ENCODE measurements at regions not wholly inside any gene's neighbourhood (a gene's known extent, or its start where the extent isn't known, plus 50 kb on each side); places are given as distances from the start of the nearest gene placed in this dataset.

DNA sequence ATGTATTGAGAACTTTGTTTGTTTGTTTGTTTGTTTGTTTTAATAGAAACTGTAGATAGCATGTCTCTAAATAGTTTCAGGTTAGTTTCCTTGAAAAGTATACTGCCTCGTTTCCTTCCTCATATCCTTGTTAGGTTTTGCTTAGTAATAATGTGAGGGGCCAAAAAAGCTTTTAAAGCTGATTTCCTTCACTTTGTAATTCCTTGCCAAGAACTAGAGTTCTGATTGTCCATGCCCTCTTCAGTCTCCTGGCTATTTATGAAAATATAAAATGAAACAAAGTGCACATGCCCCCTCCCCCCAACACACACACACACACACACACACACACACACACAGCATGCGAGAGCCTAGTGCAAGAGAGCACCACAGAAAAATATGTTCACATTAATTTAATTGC lies 115.8 kb downstream of the FZD1 start:
- H3K27ac ChIP-seq, result no peak overlapping the region
- TF ChIP-seq, protein P1, sequence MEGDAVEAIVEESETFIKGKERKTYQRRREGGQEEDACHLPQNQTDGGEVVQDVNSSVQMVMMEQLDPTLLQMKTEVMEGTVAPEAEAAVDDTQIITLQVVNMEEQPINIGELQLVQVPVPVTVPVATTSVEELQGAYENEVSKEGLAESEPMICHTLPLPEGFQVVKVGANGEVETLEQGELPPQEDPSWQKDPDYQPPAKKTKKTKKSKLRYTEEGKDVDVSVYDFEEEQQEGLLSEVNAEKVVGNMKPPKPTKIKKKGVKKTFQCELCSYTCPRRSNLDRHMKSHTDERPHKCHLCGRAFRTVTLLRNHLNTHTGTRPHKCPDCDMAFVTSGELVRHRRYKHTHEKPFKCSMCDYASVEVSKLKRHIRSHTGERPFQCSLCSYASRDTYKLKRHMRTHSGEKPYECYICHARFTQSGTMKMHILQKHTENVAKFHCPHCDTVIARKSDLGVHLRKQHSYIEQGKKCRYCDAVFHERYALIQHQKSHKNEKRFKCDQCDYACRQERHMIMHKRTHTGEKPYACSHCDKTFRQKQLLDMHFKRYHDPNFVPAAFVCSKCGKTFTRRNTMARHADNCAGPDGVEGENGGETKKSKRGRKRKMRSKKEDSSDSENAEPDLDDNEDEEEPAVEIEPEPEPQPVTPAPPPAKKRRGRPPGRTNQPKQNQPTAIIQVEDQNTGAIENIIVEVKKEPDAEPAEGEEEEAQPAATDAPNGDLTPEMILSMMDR (IDR thresholded peaks at IDR 0.05), result no peak

DNA sequence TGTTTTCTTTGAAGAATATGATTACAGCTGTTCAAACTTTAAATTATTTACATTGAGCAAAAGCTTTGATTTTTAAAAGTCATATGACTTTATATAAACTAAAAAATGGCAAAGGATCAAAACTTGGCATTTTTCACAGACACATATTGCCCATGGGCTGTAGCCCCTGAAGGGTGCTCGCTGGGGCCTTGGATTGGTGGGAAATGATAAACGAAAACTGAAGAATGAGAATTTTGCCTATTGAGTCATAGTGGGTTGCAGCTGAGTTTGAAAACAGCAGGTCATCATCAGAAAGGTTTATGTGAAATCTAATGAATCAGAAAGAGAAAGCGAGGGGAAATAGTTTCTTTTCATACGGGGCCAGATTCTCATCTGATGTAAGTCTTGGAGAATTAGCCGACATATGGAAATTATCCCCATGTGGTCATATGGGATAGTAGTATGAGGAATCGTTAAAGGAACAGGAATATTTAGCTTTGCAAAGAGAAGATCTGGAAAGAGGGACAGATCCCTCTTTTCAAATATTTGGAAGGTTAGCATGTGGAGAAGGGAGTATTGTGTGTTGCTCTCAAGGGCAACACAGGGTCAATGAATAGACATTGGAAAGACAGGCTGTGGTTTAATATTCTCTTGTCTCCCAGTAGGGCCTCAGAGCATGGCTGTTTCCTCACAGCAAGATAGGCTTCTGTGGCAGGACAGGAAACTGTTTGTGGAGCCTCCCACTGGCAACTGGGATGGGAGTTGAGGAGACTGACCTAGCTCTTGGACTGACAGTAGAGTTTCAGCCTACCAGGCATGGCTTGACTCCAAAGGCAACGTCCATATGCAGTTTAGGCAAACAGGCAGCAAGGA lies 119.0 kb downstream of the FZD1 start:
- H3K27ac ChIP-seq, result no peak overlapping the region
- TF ChIP-seq, protein P1 (IDR thresholded peaks at IDR 0.05), result no peak
- no peak for TF ChIP-seq ZFX (IDR thresholded peaks at IDR 0.05; ENCODE audit: borderline replicate concordance)

DNA sequence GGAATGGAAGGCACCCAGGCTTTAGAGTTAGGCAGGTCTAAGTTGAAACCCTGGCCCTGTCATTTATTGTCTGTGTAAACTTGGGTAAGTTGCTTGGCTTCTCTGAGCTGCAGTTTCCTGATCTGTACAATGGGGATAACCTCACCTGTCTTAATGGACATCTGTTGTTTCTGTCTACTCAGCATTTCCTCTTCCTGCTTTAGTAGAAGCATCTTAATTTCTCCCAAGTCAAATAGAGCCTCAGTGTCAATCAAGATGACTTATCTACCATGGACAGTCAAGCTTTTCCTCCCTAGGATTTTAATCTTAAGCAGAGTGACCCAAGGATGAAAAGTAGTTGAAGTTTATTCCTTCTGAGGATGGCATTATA lies 119.7 kb downstream of the FZD1 start:
- TF ChIP-seq, protein P1 (IDR thresholded peaks at IDR 0.05), result no peak
- no peak for TF ChIP-seq ZFX (IDR thresholded peaks at IDR 0.05; ENCODE audit: borderline replicate concordance)
- H3K27ac ChIP-seq, result no peak overlapping the region

DNA sequence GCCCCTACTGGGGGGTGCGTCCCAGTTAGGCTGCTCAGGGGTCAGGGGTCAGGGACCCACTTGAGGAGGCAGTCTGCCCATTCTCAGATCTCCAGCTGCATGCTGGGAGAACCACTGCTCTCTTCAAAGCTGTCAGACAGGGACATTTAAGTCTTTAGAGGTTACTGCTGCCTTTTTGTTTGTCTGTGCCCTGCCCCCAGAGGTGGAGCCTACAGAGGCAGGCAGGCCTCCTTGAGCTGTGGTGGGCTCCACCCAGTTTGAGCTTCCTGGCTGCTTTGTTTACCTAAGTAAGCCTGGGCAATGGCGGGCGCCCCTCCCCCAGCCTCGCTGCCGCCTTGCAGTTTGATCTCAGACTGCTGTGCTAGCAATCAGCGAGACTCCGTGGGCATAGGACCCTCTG lies 130.5 kb downstream of the FZD1 start:
- peak overlapping the region; percentile 50 for H3K27ac ChIP-seq

DNA sequence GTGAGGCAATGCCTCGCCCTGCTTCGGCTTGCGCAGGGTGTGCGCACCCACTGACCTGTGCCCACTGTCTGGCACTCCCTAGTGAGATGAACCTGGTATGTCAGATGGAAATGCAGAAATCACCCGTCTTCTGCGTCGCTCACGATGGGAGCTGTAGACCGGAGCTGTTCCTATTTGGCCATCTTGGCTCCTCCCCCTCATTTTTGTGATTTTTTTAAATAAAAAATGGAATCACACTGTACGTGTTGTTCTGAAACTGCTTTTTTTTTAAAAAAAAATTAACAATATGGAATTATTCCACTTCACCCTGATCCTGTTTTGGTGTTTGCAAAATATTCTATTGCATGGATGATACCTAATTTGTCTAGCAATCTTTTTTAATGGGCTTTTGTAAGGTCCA lies 131.1 kb downstream of the FZD1 start:
- peak overlapping the region; percentile 50 for H3K27ac ChIP-seq

DNA sequence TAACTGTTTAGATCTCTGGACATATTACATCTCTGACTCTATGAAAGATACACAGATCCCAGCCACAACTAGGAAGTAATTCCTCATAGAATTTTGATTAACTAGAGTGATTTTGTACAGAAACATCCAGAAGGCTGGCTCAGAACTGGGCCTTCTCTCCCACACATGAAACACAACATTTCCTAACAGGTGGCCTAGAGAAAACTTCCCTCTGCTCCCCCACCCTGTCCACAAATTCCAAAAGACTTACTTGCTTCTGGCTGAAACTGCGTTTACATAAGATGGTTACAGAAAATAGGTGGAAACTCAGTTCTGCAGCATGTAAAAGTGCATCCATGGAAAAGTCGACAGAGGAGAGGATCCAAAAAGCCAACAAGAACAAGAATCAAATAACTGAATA lies 132.9 kb downstream of the FZD1 start:
- H3K27ac ChIP-seq, result no peak overlapping the region
- no peak for TF ChIP-seq ZFX (IDR thresholded peaks at IDR 0.05; ENCODE audit: borderline replicate concordance)
- TF ChIP-seq, protein P1 (IDR thresholded peaks at IDR 0.05), result no peak

DNA sequence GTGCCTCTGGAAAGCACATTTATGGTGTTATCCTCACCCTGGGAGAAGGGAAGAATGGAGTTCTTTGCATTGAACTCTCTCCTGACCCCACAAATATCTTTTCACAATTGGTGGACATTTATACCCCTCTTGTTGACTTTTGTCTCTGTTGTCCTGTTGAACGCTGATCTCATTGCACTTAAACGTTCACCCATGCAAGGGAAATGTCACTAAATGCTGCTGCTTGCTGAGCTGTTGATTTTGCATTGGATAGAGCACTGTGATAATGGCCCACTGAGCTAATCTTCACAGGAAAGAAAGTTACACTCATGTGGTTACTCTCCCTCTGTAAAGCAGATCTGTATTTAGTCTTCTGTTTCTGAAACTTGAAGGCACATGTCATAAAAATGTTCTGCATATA lies 133.4 kb downstream of the FZD1 start:
- H3K27ac ChIP-seq, result no peak overlapping the region
- no peak for TF ChIP-seq ZFX (IDR thresholded peaks at IDR 0.05; ENCODE audit: borderline replicate concordance)
- TF ChIP-seq, protein P1 (IDR thresholded peaks at IDR 0.05), result no peak

DNA sequence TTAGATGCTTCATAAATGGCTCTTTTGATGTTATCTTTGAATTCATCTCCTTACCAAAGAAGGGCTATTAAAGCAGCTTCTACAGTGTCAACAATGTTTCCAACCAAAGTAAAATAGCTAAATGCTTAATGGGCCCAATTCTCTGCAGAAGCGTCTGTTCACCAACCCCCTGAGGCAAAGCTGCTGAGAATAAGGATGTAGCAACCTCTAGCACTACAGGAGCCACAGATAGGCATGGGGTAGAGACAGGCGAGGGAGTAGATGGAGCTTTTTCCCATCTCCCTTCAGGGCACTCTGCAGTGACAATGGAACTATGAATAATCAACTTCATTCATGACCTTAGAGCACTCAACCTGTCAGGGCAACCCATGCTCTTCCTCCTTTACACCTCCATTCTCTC lies 134.1 kb downstream of the FZD1 start:
- no peak overlapping the region for H3K27ac ChIP-seq
- TF ChIP-seq, protein P1 (IDR thresholded peaks at IDR 0.05), result no peak
- TF ChIP-seq ZFX (IDR thresholded peaks at IDR 0.05; ENCODE audit: borderline replicate concordance), result no peak

All from 22Rv1 (cell line).